Cardiac fibroblast (primary cell): ENCODE measurements at regions not wholly inside any gene's neighbourhood (a gene's known extent, or its start where the extent isn't known, plus 50 kb on each side); places are given as distances from the start of the nearest gene placed in this dataset.

Source experiments
- DNase-seq, 2 donors: peaks; one replicate each; pipeline versions ENCODE4 v3.0.0 to v3.0.0-alpha.2; 2010; ENCODE audit warnings: low read depth in 2 of 2
- H3K4me3 ChIP-seq, 2 donors: replicated peaks in 1 of 2; 1 replicate in 1 of 2; 2 replicates in 1 of 2; pipeline ENCODE4 v1.5.1; 2011; ENCODE audit warnings: low read depth in 2 of 2, low read length in 2 of 2, mild to moderate bottlenecking in 2 of 2, moderate library complexity in 1 of 2
- TF ChIP-seq, protein P1 (sequence below): IDR thresholded peaks from one replicate; pipeline ENCODE4 v1.5.1; 2011; ENCODE audit warnings: low read depth, mild to moderate bottlenecking, low read length, inconsistent platforms

DNA sequence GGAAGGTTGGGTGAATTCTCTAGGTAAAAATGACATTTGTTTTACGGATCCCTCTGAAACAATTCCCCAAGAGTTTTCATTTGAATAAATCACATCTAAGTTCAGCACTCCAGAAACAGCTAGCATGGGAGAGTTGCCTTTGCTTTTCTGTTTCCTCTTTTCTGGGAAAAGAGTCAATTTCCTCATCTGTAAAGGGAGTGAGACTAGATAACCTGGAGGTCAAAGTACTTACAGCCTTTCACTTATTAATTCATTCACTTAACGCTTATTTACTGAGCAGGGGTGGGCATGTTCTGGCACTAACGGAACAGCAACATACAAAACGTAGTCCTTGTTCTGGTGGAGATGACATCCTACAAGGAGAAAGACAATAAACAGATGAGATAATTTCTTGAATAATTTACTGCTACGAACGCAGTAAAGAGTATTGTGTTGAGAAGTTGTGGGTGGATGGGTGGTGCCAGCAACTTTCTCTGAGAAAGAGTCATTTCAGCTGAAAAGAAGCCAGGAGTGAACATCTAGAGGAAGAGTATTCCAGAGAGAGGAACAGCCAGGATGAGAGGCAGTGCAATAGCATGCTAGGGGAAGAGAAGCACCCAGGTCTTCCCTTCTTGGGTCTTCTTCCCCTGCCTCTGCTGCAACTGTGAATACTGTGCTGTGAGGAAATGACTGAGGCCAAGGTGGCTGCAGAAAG lies 335.6 kb downstream of the ZSWIM6 start:
- TF ChIP-seq, protein P1, sequence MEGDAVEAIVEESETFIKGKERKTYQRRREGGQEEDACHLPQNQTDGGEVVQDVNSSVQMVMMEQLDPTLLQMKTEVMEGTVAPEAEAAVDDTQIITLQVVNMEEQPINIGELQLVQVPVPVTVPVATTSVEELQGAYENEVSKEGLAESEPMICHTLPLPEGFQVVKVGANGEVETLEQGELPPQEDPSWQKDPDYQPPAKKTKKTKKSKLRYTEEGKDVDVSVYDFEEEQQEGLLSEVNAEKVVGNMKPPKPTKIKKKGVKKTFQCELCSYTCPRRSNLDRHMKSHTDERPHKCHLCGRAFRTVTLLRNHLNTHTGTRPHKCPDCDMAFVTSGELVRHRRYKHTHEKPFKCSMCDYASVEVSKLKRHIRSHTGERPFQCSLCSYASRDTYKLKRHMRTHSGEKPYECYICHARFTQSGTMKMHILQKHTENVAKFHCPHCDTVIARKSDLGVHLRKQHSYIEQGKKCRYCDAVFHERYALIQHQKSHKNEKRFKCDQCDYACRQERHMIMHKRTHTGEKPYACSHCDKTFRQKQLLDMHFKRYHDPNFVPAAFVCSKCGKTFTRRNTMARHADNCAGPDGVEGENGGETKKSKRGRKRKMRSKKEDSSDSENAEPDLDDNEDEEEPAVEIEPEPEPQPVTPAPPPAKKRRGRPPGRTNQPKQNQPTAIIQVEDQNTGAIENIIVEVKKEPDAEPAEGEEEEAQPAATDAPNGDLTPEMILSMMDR, result no peak
- H3K4me3 ChIP-seq, result no peak overlapping the region
- peak in 1 of 2 donors; percentile 19 for DNase-seq

DNA sequence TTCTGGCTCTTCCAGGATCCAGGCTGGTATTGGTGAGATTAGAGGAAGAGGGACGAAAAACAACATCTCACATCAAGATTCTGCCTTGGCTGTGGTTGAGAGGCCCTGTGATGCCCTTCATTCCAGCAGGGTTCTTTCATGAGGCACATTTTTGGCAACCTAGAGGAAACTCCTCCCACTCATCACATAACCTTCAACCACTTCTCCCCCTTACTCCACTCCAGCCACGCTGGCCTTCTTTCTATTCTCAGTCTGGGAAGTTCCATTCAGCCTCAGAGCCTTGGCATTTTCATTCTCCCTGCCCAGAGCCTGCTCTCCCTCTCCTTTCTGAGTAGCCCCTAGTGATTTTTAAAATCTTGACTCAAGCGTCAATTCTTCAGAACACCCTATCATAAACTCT lies 337.5 kb downstream of the ZSWIM6 start:
- TF ChIP-seq, protein P1, result no peak
- peak in 1 of 2 donors; percentile 4 for DNase-seq

DNA sequence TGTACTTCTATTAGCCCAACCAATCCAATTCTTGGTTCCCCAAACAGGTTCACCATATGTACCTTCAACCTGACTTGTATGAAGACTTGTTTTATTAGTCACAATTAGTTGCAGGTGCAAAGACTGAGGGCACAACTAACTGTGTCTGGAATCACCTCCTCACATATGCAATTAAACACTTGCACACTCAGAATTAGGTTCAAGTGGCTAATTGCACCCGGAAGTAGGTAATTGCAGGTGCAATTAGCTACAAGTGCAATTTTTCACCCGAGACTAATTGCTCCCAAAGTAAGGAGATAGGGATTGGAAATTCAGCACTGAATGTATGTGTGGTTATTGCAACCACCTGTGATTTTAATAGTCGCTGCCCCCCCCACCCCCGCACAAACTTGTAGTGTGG lies 338.9 kb downstream of the ZSWIM6 start:
- no peak overlapping the region for H3K4me3 ChIP-seq
- no peak for DNase-seq
- TF ChIP-seq, protein P1, result no peak

More for the DNA sequence above, 337.5 kb downstream of the ZSWIM6 start:
- no peak overlapping the region for H3K4me3 ChIP-seq

DNA sequence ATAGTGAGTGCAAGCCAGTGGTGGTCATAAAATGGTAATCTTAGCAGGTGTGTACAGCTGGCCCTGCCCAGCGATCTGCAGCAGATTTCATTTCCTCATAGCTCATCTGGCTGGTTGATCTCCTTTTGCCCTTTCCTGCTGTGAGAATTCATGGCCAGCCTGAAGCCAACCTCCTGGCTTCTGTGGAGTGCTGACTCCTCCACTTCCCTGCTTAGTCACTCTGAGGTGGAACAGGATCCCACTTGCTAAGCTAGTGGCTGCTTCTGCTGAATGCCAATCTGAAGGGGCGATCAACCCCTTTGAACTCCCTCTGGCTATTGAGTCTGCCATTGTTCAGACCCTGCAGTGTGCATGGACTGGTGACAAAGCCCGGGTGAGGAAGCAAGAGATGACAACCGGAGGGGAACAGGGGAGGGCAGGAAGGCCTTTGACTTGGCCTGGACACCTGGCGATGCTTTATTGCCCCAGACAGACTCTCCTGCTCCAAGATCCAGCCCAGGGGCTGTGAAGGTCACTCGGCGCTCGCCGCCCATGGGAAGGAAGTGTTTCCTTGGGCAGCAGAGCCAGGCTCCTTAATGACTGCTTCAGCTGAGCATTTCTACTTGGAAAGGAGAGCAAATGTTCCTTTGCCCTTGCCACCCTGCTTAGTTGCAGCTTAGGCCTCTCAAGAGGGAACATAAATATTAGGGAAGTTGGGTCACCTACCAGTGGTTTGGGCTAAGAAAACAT lies 341.1 kb downstream of the ZSWIM6 start:
- TF ChIP-seq, protein P1, result no peak
- H3K4me3 ChIP-seq, result no peak overlapping the region
- peak; percentile 7 to 25 for DNase-seq

DNA sequence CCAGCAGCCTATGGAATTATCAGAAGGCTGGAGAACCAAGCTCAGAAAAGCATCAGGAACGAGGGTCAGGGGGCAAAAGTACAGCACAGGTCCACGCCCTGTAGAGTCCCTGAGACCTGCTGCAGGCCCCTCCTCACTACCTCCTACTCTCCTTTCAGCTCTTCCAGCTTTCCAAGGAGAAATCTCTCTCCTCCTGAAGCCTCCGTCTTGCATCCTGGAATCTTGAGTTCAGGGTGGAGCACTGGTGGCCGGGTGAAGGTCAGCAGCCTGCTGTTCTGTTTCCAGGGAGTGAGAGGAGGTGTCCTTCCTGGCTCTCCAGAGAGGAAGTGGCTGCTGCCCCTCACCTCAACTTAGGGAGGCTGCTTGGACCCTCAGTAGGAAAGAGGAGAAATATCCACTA lies 342.3 kb downstream of the ZSWIM6 start:
- no peak overlapping the region for H3K4me3 ChIP-seq
- TF ChIP-seq, protein P1, result no peak
- no peak for DNase-seq

DNA sequence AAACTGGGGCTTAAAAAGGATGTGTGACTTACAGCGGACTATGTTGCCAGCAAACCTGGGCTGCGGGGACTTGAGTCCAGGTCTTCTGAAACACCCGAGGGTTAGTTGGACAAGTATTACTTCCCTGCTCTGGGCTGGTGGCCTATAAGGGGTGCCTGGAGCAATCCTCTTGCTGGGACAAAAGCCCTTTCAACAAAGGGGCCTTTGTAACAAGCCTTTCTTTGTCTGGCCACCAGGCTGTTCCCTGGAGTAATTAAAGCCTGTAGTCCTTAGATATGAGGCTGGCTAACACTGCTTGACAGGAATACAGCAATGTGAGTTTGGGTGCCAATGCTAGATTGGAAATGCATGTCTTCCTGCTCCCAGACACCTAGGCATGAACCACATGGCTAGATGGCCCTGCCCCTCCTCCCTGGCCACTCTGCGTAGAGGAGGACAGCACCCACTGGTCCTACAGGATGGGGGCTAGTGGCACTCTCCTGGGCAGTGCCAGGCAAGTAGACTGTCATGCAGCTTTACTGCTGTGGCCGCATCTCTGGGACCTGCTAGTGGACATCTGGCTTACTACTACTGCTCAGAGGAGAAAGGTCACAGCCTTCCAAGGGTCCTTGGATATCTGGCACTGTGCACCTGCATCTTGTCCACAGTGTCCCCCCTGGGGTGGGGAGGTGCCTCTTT lies 343.1 kb downstream of the ZSWIM6 start:
- no peak for DNase-seq
- TF ChIP-seq, protein P1, result no peak
- H3K4me3 ChIP-seq, result no peak overlapping the region
